ENCODE measurements at regions not wholly inside any gene's neighbourhood (a gene's known extent, or its start where the extent isn't known, plus 50 kb on each side); places are given as distances from the start of the nearest gene placed in this dataset.

DNA sequence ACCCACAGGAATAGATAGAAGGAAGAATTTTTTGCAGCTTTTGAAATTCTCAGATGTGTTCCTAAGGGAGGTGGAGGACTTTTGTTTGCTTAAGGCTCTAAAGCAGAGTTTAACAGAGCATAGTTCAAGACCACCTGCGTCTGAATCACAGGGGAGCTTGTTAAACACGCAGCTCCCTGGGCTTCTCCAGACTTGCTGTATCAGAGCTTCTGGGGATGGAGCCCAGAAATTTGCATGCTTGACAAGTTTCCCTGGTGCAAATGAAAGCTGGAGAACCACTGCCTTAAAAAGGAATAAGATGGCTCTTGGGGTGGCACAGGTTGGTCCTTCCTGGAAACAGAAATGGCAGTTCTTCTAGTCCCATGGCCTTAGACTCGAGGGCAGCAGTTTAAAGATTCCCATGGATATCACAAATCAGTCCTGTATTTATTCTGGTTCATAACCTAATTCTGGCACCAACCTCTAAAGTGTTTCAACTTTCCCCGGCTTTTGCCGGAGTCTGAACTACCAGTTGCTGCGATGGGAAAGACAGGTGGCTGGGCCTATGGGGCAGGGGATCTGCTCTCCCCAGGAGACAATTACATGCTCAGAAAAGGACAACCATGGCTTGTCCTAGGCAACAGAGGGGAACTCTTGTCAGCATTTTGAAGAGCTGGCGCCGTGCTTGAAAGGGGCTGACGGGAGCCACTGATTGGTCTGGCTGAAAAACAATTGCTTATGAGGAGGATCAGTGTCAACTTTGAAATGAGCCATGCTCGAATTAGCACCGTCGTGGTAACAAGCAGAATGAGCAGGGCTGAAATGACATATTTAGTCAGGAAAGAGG is 599.6 kb downstream of the CCDC171 start:
- TF ChIP-seq L3MBTL2 (conservative IDR thresholded peaks at IDR 0.05) (no peak), FOXA1 (IDR thresholded peaks at IDR 0.05) (no peak), BHLHE40 (IDR thresholded peaks at IDR 0.05; ENCODE audit: borderline replicate concordance) (no peak), CTBP1 (IDR thresholded peaks at IDR 0.05; ENCODE audit: borderline replicate concordance) (no peak), FOXK2 (IDR thresholded peaks at IDR 0.05) (no peak), ARNT (IDR thresholded peaks at IDR 0.05) (no peak), FOXM1 (IDR thresholded peaks at IDR 0.05; ENCODE audit: borderline replicate concordance) (no peak), TARDBP (IDR thresholded peaks at IDR 0.05) (no peak)
